ENCODE measurements at regions not wholly inside any gene's neighbourhood (a gene's known extent, or its start where the extent isn't known, plus 50 kb on each side); places are given as distances from the start of the nearest gene placed in this dataset.

DNA sequence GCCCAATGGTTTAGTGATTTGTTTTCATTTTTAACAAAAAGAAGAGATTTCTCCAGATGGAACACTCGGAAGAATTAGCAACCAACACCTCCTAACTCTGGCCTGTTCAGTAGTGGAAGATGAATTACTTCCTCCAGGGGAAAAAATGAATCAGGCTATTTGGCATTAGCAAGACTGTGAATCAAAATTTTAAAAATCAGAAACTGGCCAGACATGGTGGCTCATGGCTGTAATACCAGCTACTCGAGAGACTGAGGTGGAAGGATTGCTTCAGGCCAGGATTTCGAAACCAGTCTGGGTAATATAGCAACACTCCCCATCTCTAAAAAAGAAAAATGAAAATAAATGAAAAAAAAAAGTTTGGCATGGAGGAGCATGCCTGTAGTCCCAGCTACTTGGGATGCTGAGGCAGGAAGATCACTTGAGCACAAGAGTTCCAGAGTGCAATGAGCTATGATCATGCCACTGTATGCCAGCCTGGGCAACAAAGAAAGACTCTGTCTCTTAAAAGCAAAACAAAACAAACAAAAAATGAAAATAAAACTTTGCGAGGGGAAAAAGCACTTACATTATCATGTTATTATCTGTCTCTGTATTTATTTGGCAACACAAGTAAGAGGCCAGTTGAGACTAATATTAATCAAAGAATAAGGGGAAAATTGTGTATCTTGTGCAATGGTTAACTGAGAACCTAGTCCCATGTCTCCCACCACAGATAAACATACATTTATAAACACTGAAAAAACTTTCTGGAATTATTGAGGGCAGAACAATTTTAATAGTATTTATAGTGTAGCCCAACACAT lies 796.3 kb upstream of the ANO3 start:
- TF ChIP-seq, protein P1, sequence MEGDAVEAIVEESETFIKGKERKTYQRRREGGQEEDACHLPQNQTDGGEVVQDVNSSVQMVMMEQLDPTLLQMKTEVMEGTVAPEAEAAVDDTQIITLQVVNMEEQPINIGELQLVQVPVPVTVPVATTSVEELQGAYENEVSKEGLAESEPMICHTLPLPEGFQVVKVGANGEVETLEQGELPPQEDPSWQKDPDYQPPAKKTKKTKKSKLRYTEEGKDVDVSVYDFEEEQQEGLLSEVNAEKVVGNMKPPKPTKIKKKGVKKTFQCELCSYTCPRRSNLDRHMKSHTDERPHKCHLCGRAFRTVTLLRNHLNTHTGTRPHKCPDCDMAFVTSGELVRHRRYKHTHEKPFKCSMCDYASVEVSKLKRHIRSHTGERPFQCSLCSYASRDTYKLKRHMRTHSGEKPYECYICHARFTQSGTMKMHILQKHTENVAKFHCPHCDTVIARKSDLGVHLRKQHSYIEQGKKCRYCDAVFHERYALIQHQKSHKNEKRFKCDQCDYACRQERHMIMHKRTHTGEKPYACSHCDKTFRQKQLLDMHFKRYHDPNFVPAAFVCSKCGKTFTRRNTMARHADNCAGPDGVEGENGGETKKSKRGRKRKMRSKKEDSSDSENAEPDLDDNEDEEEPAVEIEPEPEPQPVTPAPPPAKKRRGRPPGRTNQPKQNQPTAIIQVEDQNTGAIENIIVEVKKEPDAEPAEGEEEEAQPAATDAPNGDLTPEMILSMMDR (IDR thresholded peaks at IDR 0.05), result no peak

DNA sequence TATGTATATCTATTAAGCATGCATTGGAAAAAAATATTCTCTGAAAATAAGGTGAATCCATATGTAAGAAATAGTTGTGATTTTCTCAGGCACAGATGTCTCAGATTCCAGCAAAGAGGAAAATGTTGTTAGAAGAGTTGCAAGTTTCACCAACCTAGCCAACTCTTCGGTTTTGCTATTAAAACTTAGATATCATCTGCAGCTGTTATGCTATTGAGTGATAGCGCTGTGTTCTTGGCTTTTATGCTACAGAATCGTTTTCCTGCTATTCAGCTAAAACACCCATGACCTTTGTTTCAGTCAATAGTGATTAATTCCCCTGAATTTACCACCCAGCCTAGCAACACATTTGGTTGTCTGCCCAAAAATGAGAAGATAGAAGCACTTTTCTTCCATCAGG lies 795.6 kb upstream of the ANO3 start:
- TF ChIP-seq, protein P1 (IDR thresholded peaks at IDR 0.05), result no peak

DNA sequence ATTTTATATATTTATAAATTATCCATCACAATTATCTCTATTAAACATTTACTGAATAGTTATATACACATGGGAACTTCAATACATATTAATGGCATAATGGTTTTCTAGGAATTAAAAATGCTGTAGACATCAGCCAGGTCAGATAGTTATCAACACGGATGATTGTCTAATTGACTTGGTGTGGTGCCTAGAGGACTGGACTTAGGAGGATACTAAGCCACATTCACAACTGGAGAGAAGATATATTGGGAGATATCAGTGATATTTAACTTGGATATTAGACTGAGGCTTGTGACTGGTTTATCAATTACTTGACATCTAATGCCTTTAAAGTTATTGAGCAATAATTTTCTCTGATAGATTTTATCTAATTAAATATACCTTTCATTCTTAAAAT lies 794.5 kb upstream of the ANO3 start:
- TF ChIP-seq, protein P1 (IDR thresholded peaks at IDR 0.05), result no peak

DNA sequence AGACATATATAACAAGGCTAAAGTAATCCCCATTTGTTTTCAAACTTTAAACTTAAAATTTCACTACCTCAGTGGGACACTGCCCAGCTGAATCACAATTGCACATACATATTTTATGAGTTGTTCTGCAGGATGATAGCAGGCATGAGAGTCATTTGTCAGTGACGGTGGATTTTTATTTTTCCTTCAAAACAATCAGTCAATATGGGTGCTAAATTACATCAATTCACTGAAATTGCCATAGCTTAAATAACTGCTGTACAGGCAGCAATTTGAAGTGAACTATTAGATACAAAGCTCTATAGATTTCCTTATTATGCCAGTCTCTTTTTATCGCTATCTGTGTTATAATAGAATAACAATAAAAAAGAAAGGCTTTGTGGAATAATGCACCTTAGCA lies 784.6 kb upstream of the ANO3 start:
- TF ChIP-seq, protein P1 (IDR thresholded peaks at IDR 0.05), result no peak

DNA sequence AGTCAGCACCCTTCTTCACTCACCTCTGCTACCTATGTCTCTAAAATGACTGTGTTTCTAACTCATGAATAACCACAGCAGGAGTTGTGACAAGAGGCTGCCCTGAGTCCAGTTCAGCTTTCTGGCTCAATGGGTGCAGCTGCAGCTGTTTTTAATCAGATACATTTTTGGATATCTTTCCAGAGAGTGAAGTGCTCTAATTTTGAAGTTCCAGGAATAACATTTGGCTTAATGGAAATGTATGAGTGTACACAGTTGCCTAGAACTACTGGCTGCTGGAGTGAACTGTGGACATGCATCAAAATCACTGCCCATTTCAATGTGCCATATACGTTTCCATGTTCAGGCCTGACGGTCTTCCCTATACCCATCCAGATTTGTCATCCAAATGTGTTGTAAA lies 769.5 kb upstream of the ANO3 start:
- TF ChIP-seq, protein P1 (IDR thresholded peaks at IDR 0.05), result no peak

DNA sequence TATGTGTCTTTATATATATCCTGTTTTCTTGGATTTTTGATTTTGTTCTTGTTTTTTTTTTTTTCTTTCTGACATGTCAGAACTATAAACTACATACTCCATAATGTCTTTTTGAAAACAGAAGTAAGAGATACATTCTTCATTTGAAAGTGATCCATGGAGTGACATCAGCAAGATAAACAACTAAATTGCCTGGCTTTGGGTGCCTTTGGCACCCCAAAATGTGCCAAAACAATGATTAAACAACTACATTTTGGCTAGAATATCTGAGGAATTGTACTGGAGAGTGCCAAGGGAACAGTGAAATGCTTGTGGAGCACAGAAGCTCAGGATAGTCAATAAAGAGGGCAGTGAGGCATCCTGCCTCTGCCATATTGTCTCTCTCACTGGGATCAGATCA lies 766.1 kb upstream of the ANO3 start:
- TF ChIP-seq, protein P1 (IDR thresholded peaks at IDR 0.05), result no peak

DNA sequence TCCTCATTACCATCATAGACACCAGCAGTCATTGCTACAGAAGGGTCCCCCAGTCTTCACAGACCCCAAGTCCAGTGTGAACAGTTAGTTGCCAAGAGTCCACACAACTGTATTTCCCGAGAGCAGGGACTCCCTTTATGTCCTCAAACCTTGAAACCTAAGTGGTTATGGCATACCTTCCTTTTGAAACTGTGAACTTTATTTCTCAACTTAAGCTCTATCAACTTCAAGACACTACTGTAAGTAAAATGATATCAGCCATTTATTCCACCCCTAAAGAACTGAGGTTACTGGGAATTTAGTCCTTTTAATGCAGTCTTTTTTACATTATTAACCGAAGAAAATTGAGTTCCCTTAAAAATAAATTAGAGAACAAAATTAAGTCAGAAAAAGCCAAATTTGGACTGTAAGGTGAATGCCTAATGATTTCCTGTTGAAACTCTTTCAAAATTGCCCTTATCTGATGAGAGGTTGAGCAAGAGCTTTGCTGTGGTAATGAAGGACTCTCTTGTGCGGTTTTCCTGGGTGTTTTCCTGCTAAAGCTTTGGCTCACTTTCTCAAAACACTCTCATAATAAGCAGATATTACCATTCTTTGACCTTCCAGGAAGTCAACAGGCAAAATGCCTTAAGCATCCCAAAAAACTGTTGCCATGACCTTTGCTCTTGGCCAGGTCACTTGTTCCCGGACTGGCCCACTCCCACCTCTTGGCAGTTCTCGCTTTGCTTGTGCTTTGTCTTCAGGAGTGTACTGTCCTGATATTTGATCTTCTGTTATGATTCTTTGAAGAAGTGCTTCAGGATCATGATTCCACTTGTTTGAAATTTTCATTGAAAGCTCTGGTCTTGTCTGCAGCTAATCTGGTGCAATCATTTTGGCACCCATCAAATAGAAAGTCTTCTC lies 765.4 kb upstream of the ANO3 start:
- TF ChIP-seq, protein P1 (IDR thresholded peaks at IDR 0.05), result no peak
